ENCODE measurements at regions not wholly inside any gene's neighbourhood (a gene's known extent, or its start where the extent isn't known, plus 50 kb on each side); places are given as distances from the start of the nearest gene placed in this dataset.

DNA sequence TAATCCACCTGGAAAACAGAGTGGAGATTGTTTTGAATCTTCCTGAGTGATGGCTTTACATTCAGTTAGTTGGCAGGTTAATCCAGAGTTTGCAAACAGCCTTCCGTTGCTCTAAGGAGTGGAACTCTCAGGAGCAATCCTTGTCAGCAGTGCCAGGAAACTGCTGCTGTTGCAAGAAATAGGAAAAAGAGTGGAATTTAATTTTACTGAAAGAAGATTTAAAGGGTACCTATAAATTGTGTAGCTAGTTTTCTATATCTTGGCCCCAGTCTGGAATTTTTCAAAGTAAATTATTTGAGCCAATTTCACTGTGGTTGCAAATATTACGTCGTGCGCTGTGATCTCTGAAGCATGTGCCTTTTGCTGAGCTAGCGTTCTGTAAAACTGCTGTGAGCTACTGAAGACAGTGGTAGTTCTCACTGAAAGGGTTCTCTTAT lies 55.5 kb upstream of the SLC5A12 start:
- no peak for DNase-seq (ENCODE audit: low spot score)

DNA sequence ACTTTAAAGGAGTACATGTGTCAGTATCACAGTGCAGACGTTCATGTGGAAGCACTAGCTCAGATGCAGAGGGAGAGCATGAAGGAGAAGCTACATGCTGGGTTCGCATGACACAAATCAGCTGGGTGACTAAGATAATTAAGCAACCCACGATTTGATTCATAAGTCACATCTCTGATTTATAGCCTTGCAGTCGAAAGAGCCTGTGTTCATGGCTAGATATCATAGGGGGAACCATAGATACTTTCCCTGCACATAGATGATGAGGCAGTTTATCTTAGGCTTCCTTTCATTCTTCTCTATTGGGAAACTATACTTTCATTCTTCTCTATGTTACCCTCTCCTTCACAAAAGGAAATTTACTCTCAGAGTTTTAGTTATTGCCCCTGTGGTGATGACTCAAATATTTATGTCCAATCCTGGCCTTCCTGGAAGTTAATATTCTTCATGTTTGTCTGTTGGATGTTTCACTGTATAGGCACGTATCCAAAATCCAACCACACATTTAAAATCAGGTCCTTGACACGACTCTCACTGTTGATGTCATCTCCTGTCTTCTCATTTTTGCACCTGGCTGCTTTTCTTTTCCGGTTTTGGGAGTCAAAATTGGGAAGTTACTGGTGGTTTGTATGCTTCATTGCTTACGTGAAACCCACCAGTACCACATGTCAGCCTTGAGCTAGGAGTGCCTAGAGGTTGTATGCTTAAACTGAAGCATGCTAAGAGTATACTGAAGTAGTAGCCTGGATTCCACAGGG lies 56.3 kb upstream of the SLC5A12 start:
- DNase-seq (ENCODE audit: low spot score): no peak

DNA sequence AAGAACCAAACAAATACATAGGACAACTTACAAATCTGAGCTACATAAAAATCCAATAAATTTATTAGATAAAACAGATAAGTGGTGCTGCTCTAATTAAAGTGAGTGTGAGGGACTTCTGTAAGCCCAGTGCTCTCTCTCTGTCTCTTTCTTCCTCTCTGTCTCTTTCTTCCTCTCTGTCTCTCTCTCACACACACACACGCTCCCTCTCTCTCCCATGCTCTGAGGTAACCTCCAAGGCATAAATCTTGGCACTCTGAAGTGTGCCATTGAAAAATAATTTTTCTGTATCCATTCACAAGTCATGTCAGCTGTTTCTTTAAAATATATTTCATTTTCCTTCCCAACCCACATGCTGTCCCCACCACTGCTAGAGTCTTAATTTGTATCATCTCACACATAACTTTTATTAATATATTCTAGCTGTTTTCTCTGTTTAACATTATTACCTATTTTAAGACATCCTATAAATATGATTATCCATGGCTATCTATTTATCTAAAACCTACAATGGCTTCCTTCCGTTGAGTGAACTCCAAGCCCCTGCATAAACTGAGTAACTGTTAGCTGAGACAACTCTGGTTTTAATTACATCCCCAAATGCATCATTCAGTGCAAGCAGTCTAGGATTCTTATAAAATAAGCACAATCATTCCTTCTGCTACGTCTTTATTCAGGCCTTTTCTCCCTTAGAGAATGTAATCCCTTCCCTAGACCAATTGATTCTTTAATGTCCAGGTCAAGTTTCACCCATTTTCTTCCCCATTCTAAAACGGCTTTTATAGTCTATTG lies 57.4 kb upstream of the SLC5A12 start:
- DNase-seq (ENCODE audit: low spot score): no peak

DNA sequence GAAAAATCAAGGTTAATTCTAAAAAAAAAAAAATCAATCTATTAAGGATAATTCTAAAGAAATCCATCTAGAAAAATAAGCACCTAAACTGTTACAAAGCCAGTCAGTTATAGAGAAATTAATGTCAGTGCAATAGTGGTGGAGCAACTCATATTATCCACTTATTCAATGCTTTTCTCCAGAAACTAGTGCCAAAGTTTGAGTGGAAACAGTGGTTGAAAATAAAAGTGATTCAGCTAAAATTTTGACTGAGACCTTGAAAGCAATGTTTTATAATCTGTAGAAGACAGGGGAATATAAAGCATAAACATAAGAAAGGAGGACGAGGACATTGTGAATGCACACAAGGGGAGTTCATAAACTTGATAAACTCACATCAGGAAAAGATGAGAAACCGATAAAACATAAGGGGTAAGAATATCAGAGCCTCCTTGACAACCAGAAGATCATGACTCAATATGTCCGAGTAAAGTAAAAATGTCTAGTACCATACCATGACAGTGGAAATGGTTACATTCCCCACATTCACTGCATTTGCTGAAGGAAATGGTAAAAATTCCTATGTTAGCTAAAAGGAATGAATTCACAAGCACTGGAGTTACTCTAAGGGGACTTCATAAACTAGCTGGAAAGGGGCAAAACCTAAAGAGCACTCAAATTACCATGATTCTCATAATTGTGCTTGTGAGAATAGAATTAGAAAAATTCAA lies 58.7 kb upstream of the SLC5A12 start:
- DNase-seq (ENCODE audit: low spot score): no peak

DNA sequence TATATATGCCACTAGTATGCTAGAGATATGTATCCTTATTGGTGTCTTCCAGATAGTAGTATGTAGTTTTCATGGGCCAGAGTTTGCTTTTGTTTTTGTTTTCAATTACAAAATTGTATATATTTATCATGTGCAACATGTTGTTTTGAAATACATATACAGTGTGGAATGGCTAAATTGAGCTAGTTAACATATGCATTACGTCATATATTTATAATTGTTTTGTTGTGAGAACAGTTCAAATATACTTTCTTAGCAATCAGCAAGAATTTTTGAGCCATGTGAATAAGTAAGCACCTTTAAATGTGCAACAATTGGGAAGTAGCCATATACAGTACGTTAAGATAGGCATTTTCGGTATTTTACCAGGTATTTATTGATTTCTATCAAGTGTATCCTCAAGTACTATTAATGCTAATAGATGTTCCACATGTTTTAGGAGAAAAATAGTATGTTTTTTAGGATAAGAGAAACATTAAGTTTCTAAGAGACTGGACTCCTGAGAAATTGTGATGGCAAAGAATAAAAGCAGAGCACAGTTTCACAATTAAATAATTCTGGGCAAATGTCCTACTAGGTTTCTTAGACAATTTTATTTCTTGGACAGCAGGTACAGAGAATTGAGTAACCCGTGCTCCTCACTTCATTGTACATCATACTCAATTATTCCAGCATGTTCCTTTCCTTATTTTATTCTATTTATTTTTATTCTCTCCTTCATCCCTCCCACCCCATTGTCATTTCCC lies 60.5 kb upstream of the SLC5A12 start:
- DNase-seq (ENCODE audit: low spot score): no peak

DNA sequence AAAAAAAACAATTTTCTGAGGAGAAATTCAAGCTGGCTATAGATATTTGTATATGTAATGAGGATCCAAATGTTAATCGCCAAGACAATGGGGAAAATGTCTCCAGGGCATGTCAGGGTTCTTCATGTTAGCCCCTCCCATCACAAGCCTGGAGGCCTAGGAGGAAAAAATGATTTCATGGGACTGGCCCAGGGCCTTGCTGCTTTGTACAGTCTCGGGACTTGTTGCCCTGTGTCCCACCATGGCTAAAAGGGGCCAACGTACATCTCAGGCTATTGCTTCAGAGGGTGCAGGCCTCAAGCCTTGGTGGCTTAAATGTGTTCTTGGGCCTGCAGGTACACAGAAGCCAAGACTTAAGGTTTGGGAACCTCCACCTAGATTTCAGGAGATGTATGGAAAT lies 62.1 kb upstream of the SLC5A12 start:
- DNase-seq (ENCODE audit: low spot score): no peak

DNA sequence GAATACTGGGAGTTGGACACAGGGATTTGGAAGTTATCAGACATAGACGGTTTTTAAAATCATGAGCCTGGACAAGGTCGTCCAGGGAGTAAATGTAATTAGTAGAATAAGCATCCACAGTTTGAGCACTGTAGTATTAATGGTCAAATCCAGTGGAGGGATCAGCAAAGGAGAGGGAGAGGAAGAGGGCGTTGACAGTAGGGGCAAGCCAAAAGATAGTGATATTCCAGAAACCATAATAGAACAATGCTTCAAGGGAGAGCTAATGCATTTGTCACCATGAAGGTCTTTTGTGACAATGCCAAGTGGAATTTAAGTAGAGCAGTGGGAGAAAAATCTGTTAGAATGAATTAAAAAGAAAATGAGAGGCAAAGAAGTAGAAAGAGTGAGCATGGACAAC lies 68.9 kb upstream of the SLC5A12 start:
- no peak for DNase-seq (ENCODE audit: low spot score)

DNA sequence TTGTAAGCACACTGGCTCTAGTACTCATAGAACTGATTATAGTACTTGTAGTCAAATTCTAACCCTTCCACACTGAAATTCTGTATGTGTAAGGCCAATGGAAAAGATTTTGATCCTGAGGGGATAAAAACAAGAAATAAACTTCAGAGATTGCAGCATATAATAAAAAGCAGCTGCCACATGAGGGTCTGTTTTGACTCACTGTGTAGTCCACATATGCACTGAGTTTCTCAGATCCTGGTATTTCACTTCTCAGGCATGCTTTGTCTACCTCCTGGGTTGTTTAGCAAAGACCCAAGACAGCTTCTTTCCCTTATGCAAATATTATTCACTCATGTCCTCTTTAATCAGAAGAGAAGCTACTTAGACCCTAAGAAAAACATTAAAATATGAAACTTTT lies 71.1 kb upstream of the SLC5A12 start:
- DNase-seq (ENCODE audit: low spot score): no peak

DNA sequence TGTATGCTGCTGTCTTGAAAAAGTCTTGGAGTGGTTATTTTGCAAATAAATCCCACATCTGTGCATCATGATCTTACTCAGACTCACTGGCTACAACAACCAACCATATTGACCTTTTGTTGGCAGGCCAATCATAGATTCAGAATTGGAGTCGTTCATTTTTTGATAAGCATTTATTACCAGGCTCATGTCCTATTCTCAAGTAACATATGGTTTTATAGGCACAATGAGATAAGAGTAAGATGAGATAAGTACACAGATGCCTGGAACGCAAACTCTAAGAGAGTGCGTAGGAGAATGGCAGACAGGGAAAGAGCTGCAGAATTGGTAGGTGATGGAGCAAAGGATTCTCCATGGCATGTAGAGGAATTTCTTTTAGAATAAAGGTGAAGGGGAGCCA lies 71.6 kb upstream of the SLC5A12 start:
- no peak for DNase-seq (ENCODE audit: low spot score)

DNA sequence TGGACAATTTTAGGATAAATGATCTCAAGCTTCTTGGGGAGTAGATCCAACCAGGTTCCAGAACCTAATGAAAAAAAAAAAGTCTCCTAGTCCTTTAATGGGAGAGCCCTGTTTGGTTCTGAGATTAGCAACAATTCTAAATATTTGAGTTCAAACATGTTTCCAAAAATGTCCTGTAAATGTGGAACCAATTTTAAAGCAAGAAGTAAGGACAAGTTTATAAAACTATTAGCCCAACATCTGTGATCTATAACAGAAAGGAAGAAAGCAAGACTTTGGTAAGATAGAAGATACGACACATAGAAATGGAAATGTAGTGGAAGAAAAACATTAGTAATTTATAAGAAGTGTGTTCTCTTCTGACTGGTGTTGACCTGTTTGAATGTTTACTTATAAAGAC lies 79.7 kb upstream of the SLC5A12 start:
- no peak for DNase-seq (ENCODE audit: low spot score)

DNA sequence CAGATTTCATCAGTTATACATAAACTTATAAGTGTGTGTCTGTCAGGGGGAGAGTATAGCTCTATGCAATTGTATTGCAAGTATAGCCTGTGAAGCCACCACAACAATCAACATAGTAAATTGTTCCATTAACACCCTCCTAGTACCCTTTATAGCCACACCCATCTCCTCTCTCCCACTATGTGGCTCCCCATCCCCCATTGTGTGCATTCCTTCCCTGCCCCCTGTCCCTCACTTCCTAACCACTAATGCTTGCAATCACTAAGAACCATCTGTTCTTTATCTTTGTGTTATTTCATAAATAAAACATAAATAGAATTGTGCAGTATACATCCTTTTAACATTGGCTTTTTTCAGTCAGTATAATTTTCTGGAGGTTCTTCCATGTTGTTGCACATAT lies 83.1 kb upstream of the SLC5A12 start:
- DNase-seq (ENCODE audit: low spot score): no peak

DNA sequence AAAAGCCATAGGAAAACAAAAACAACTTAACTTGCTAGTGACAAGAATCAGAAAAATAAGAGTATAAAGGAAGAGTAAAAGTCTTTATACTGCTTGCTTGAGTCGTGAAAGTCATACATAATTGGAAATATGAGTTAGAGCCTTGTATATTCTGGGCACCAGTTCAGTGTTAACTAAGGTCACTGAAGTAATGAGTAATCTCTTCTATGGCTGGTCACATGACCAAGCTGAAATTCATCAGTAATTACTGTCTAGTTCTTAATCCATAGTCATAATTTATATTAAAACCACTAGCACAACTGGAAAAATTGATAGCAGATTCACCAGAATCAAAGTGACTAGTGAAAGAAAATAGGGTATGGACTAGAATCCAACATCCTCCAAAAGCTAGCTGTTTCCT lies 84.4 kb upstream of the SLC5A12 start:
- no peak for DNase-seq (ENCODE audit: low spot score)

DNA sequence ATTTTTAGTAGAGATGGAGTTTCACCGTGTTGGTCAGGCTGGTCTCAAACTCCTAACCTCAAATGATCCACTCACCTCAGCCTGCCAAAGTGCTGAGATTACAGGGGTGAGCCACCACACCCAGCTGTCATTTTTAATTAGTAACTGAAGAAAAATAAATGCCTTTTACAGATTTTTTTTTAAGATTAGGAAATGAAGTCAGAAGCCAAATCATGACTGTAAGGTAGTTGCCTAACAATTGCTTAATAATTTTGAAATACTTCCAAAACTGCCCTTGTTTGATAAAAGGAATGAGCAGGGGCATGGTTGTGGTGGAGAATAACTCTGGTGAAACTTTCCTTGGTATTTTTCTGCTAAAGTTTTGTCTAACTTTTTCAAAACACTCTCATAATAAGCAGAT lies 98.9 kb upstream of the SLC5A12 start:
- DNase-seq (ENCODE audit: low spot score): no peak

DNA sequence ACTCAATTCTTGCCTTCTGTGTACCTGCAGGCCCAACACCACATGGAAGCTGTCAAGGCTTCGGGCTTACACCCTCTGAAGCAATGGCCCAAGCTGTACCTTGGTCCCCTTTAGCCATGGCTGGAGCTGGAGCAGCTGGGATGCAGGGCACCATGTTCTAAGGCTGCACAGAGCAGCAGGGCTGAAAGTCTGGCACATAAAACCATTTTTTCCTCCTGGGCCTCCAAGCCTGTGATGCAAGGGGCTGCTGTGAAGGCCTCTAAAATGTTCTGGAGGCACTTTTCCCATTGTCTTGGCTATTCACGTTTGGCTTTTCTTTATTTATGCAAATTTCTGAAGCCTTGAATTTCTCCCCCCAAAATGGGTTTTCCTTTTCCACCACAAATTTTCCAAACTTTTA lies 102.1 kb upstream of the SLC5A12 start:
- no peak for DNase-seq (ENCODE audit: low spot score)

DNA sequence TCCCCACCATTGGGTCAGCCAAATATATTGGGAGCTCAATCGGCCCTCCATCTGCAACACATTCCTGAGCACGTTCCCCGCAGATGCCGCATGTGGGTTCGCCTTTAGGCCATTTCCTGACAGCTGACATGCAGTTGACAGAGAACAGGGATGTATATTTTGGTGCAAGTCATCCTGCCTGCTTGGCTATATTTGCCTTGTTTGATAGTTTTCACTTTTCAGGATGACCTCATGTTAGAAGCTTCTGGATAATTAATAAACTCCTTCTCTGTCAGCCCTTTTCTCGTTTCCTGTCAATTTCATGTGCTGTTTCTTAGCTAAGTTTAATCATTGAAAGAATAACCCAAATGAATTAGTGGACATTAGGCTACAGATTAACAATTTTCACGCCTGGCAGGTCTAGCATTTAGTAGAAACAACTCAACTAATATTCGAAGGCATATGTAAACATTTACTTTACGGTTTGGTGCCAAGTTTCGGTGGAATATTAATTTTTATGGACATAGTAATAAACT lies 105.8 kb upstream of the SLC5A12 start:
- DNase-seq (ENCODE audit: low spot score): no peak

DNA sequence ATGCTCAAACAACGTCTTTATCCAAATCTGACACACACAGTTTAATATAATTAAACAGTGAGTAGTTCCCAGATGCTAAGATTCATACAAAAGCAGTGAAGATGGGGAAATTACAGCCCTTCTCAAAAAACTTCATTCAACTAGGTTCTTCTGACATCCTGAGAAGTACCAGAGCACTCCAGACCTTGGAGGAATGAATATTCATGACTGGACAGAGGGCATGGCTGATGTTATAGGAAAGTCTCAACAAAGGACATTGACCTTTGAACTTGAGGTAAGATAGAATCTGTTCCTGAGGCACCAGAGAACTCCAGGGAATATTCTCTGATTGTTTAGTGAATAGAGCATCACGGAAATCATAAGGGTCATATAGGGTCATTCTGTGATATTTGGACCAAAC lies 106.4 kb upstream of the SLC5A12 start:
- DNase-seq (ENCODE audit: low spot score): no peak

DNA sequence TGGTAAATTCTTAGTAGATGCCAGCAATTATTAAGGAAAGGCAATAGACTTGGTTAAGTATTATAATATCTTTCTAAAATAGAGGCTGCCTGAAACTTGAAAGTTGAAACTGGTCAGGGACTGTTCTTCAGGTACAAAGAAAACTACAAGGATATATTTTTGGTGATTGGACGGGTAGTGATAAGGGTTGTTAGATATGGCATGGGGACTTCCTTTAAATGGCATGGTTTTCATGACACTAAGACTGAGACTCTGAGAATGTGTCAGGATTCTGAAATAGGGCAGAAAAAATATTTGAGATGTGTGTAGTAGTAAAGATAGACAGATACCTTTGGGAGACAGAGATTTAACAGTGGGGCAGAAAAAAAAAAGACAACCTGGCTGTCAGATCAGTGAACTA lies 108.4 kb upstream of the SLC5A12 start:
- no peak for DNase-seq (ENCODE audit: low spot score)

DNA sequence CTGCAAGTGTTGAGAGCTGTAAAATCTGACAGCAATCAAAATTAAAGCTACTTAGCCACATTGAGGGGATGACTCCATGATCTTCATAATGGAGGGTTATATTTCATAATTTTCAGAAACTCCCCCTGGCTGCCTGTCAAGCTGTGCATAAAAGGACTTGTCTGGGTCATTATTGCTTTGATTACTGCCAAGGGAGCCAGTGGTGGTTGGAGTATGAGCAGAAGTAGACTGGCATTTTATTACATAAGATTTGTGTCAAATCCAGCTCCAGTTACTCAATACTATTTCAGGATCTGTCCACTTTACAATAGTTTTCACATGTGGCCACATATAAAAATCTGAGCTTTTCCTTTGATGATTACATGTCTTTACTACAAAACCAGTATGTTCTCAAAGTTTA lies 108.9 kb upstream of the SLC5A12 start:
- DNase-seq (ENCODE audit: low spot score): no peak

DNA sequence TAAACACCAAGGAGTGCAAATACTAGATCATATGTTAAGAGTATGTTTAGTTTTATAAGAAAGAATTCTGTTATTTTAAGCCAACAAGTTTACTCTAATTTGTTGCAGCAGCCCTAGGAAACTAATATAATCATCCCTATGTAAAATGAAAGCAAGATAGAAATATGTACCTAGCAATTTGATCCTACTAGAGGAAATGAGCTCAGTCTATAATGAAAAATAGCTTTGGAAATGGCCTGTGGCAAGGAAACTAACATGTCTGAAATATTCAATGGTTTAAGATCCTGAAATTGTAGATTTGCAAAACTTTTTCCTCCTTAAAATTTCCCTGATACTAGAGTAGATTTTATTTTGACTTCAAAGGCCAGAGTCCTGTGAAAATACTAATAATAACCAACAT lies 112.7 kb upstream of the SLC5A12 start:
- DNase-seq (ENCODE audit: low spot score): no peak

DNA sequence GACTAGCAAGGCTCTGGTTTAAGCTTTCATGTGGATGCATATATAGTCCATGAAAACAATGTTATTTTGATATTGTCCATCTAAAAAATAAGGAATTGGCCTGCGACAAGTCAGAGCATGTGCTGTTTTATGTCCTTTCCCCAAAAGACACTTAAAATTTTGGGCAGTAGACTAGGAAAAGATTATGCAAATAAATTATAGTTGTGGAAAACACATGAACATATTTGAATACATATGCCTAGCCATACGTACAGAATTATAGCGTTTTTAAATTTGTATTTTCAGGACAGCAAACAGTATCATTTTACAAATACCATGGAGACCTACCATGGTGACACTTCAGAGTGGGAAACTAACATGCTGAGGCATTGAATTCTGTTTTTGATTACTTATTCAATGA lies 113.8 kb upstream of the SLC5A12 start:
- DNase-seq (ENCODE audit: low spot score): no peak

DNA sequence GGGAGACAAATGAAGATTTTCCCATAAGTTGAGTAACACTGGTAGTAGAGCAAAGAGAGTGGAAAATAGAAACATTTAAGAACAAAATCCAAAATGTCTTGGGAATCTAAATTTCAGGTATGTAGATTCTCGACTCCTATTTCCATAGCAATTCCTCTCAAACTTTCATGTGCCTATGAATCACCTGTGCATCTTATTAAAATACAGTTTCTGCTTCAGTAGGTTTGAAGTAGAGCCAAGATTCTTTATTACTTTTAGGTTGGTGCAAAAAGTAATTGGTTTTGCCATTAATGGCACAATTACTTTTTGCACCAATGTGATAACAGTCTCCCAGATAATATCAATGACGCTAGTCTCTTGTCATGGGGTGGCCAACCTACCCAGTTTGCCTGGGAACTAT lies 115.3 kb upstream of the SLC5A12 start:
- no peak for DNase-seq (ENCODE audit: low spot score)
